H1 (cell line): ENCODE measurements at regions not wholly inside any gene's neighbourhood (a gene's known extent, or its start where the extent isn't known, plus 50 kb on each side); places are given as distances from the start of the nearest gene placed in this dataset.

Experiments
- ATF3 ChIP-seq: IDR thresholded peaks from 2 replicates; pipeline ENCODE4 v1.6.1; 2011; ENCODE audit warnings: low read depth, mild to moderate bottlenecking, low read length; ENCODE audit not compliant: insufficient read depth
- SP4 ChIP-seq: IDR thresholded peaks from 2 replicates; pipeline ENCODE4 v1.6.1; 2012; ENCODE audit warnings: low read length, inconsistent platforms
- TAF1 ChIP-seq: IDR thresholded peaks from 2 replicates; pipeline ENCODE4 v1.6.1; 2011; ENCODE audit warnings: mild to moderate bottlenecking, low read depth, low read length

GRCh38 chr3:23749609-23750008, 56.1 kb upstream of the UBE2E1 start (continued):
- TF ChIP-seq TAF1 (no peak), SP4 (no peak), ATF3 (no peak)
